Tibial artery (tissue), 4 donors: ENCODE measurements at regions not wholly inside any gene's neighbourhood (a gene's known extent, or its start where the extent isn't known, plus 50 kb on each side); places are given as distances from the start of the nearest gene placed in this dataset.
"Not testable (repeated sequence)": the region's sequence is repeated elsewhere in the genome, so short reads cannot be mapped to it uniquely, and the experiment has no call there.

Source experiments
- DNase-seq, 2 donors: peaks; one replicate each; pipeline ENCODE4 v3.0.0-alpha.2; 2019
- H3K27ac ChIP-seq, 2 donors: fragments of 200-600 bp; sonication (generic) in 1 of 2; 1 replicate in 1 of 2; 2 replicates in 1 of 2; pipeline ENCODE4 v1.5.1; 2018 to 2019; ENCODE audit warnings: mild to moderate bottlenecking in 1 of 2
- H3K27me3 ChIP-seq, 2 donors: fragments of 200-600 bp; sonication (generic) in 1 of 2; one replicate each; pipeline versions ENCODE4 v1.5.1 to v1.6.0; 2016 to 2019
- H3K36me3 ChIP-seq, 3 donors: fragments of 200-600 bp; sonication (generic) in 2 of 3; one replicate each; pipeline ENCODE4 v1.5.1; 2016 to 2019; ENCODE audit warnings: mild to moderate bottlenecking in 2 of 3
- H3K4me1 ChIP-seq, 4 donors: fragments of 200-600 bp; sonication (generic) in 2 of 4; 1 replicate in 3 of 4; 2 replicates in 1 of 4; pipeline ENCODE4 v1.5.1; 2016 to 2019
- H3K4me3 ChIP-seq, 2 donors: fragments of 200-600 bp; sonication (generic) in 1 of 2; 1 replicate in 1 of 2; 2 replicates in 1 of 2; pipeline ENCODE4 v1.5.1; 2018 to 2019; ENCODE audit warnings: mild to moderate bottlenecking in 2 of 2
- H3K9me3 ChIP-seq, 3 donors: fragments of 200-600 bp; sonication (generic) in 1 of 3; one replicate each; pipeline ENCODE4 v1.5.1; 2016 to 2019
- intact Hi-C: fragments of 100-400 bp; cut with DNase I; formaldehyde crosslinking; loops from one replicate; pipeline ENCODE4 v1.15.0; 2023; ENCODE audit warnings: low total_unique reads
- TF ChIP-seq, protein P1 (sequence below), 2 experiments: fragments of 200-600 bp in 1 of 2; fragments of 450-650 bp in 1 of 2; IDR thresholded peaks; one replicate each; pipeline ENCODE4 v1.5.1; 2017 to 2019; ENCODE audit warnings: antibody characterized with exemption in 2 of 2, mild to moderate bottlenecking in 1 of 2, moderate library complexity in 1 of 2

DNA sequence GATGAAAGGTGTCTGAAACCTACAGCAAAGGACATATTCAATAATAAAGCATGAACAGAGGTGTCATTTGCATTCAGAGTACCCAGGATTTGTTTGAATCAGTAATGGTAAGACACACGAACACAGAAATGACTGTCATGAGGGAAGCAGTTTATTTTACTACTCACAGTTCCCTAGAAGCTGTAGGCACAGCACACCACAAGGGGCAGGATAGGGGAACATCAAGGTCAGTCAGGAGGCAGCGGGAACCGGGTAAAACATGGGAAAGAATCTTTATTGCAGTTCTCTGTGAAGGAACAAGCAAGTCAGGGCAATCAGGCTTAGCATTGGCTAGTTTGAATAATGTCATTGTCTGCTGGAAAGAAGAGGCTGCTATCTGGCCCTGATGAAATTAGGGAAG is 70.2 kb upstream of the PDSS1 start:
- intact Hi-C loops: loop anchor here (5.0 kb wide), 1 partner anchor 695 kb away; no protein-coding TSS in a partner anchor
- DNase-seq: no peak
- Histone ChIP-seq H3K27ac (no peak overlapping the region), H3K4me1 (peaks cover 0 to 3% (median under 1%) of the 10 kb centered on the region in 4 donors), H3K4me3 (no peak overlapping the region), H3K9me3 (no peaks in the 10 kb centered on the region), H3K36me3 (no peaks in the 10 kb centered on the region), H3K27me3 (peaks cover 0 to 1% of the 10 kb centered on the region in 2 donors)
- TF ChIP-seq, protein P1, sequence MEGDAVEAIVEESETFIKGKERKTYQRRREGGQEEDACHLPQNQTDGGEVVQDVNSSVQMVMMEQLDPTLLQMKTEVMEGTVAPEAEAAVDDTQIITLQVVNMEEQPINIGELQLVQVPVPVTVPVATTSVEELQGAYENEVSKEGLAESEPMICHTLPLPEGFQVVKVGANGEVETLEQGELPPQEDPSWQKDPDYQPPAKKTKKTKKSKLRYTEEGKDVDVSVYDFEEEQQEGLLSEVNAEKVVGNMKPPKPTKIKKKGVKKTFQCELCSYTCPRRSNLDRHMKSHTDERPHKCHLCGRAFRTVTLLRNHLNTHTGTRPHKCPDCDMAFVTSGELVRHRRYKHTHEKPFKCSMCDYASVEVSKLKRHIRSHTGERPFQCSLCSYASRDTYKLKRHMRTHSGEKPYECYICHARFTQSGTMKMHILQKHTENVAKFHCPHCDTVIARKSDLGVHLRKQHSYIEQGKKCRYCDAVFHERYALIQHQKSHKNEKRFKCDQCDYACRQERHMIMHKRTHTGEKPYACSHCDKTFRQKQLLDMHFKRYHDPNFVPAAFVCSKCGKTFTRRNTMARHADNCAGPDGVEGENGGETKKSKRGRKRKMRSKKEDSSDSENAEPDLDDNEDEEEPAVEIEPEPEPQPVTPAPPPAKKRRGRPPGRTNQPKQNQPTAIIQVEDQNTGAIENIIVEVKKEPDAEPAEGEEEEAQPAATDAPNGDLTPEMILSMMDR (IDR thresholded peaks at IDR 0.05): no peak

- no peak overlapping the region for H3K4me3 ChIP-seq
- intact Hi-C loops: loop anchor here (5.0 kb wide), 1 partner anchor 694 kb away; no protein-coding TSS in a partner anchor
- TF ChIP-seq, protein P1 (IDR thresholded peaks at IDR 0.05): no peak
Observed at GRCh38 chr10:26628395-26628794, 69.1 kb upstream of the PDSS1 start.

DNA sequence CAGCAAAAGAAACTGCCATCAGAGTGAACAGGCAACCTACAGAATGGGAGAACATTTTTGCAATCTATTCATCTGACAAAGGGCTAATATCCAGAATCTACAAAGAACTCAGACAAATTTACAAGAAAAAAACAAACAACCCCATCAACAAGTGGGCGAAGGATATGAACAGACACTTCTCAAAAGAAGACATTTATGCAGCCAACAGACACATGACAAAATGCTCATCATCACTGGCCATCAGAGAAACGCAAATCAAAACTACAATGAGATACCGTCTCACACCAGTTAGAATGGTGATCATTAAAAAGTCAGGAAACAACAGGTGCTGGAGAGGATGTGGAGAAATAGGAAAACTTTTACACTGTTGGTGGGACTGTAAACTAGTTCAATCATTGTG is 65.3 kb upstream of the PDSS1 start:
- H3K27me3 ChIP-seq, H3K27ac ChIP-seq, DNase-seq, intact Hi-C loops, H3K4me3 ChIP-seq, H3K9me3 ChIP-seq, H3K4me1 ChIP-seq, H3K36me3 ChIP-seq: not testable (repeated sequence)

More at GRCh38 chr10:26628395-26628794, 69.1 kb upstream of the PDSS1 start:
- H3K27ac ChIP-seq: no peak overlapping the region
- no peaks in the 10 kb centered on the region for H3K27me3 ChIP-seq
- H3K4me1 ChIP-seq: no peaks in the 10 kb centered on the region
- H3K36me3 ChIP-seq: no peaks in the 10 kb centered on the region
- DNase-seq: no peak
- H3K9me3 ChIP-seq: no peaks in the 10 kb centered on the region

- DNase-seq, H3K4me3 ChIP-seq, H3K4me1 ChIP-seq, H3K9me3 ChIP-seq, H3K27ac ChIP-seq, H3K36me3 ChIP-seq, H3K27me3 ChIP-seq, intact Hi-C loops: not testable (repeated sequence)
Observed at GRCh38 chr10:26634111-26634510, 63.4 kb upstream of the PDSS1 start.

GRCh38 chr10:26637521-26638275 is 59.8 kb upstream of the PDSS1 start:
- TF ChIP-seq, protein P1 (IDR thresholded peaks at IDR 0.05): no peak
- Histone ChIP-seq H3K27me3 (no peaks in the 10 kb centered on the region), H3K27ac (no peak overlapping the region), H3K9me3 (peaks cover 0 to 8% (median 8%) of the 10 kb centered on the region in 3 donors), H3K4me3 (no peak overlapping the region), H3K4me1 (no peaks in the 10 kb centered on the region), H3K36me3 (no peaks in the 10 kb centered on the region)
- intact Hi-C loops: no loop called here
- no peak for DNase-seq

- intact Hi-C loops: no loop called here
Observed at GRCh38 chr10:26640391-26640790, 57.1 kb upstream of the PDSS1 start.

More at GRCh38 chr10:26640391-26640790, 57.1 kb upstream of the PDSS1 start:
- H3K27me3 ChIP-seq: no peaks in the 10 kb centered on the region
- peaks cover 0 to 8% (median 8%) of the 10 kb centered on the region in 3 donors for H3K9me3 ChIP-seq
- no peak for DNase-seq
- H3K36me3 ChIP-seq: no peaks in the 10 kb centered on the region
- no peak overlapping the region for H3K27ac ChIP-seq
- no peak overlapping the region for H3K4me3 ChIP-seq
- no peaks in the 10 kb centered on the region for H3K4me1 ChIP-seq
- TF ChIP-seq, protein P1 (IDR thresholded peaks at IDR 0.05): no peak
